A549 (cell line): ENCODE measurements at regions not wholly inside any gene's neighbourhood (a gene's known extent, or its start where the extent isn't known, plus 50 kb on each side); places are given as distances from the start of the nearest gene placed in this dataset.

Experiments
- ATAC-seq, 2 experiments: fragments of 200-7000 bp in 1 of 2; fragments of >200 bp in 1 of 2; cut with Nextera tagmentation in 1 of 2; cut with Tn5 transposase in 1 of 2; 3 replicates each; pipeline versions ENCODE4 v1.8.0 to v1.9.1; 2018 to 2020; ENCODE audit warnings: mild to moderate bottlenecking in 1 of 2, moderate library complexity in 1 of 2
- CTCF ChIA-PET: fragments of 300-600 bp; sonication (Branson Sonifier 250); formaldehyde crosslinking; extraction: SDS; loops from one replicate; lab custom pipeline; 2021; ENCODE audit warnings: antibody characterized with exemption, inconsistent platforms; lab: Yijun Ruan, JAX
- POLR2A ChIA-PET: fragments of 350-600 bp; formaldehyde crosslinking; extraction: SDS; loops from one replicate; lab custom pipeline; 2021; ENCODE audit warnings: antibody characterized with exemption, inconsistent platforms; lab: Yijun Ruan, JAX
- DNase-seq, 2 experiments: peaks; one replicate each; pipeline versions ENCODE4 v3.0.0 to v3.0.0-alpha.2; 2011 to 2016; ENCODE audit warnings: low read depth in 1 of 2, low spot score in 1 of 2
- FAIRE-seq: peaks from 2 replicates; lab custom pipeline; 2011; peaks lifted over from hg19 to GRCh38; lab: Jason Lieb, UNC
- H3K27ac ChIP-seq, 2 experiments: fragments of >200 bp; sonication (Bioruptor Twin); formaldehyde crosslinking; 3 replicates each; pipeline ENCODE4 v1.5.1; 2016 to 2017
- H3K4me1 ChIP-seq: fragments of >200 bp; sonication (Bioruptor Twin); formaldehyde crosslinking; 3 replicates; pipeline ENCODE4 v1.6.1; 2016
- H3K4me2 ChIP-seq: fragments of >200 bp; sonication (Bioruptor Twin); formaldehyde crosslinking; 3 replicates; pipeline ENCODE4 v1.6.1; 2016
- H3K4me3 ChIP-seq: fragments of >200 bp; sonication (Bioruptor Twin); formaldehyde crosslinking; 3 replicates; pipeline ENCODE4 v1.5.1; 2016
- H3K9me3 ChIP-seq: fragments of >200 bp; sonication (Bioruptor Twin); formaldehyde crosslinking; 3 replicates; pipeline ENCODE4 v1.6.1; 2016
- BHLHE40 ChIP-seq: IDR thresholded peaks from 2 replicates; pipeline ENCODE4 v1.6.1; 2012; ENCODE audit warnings: low read depth, low read length, inconsistent platforms
- CHD4 ChIP-seq: fragments of 200-600 bp; sonication (generic); IDR thresholded peaks from 2 replicates; pipeline ENCODE4 v1.6.1; 2016; ENCODE audit warnings: antibody characterized with exemption, mild to moderate bottlenecking, borderline replicate concordance
- EHF ChIP-seq: fragments of 250-450 bp; sonication (Bioruptor Pico); IDR thresholded peaks from 2 replicates; pipeline ENCODE4 v1.5.0; 2020; ENCODE audit warnings: mild to moderate bottlenecking
- EHMT2 ChIP-seq: fragments of 200-600 bp; sonication (generic); IDR thresholded peaks from 2 replicates; pipeline ENCODE4 v1.6.1; 2016; ENCODE audit warnings: antibody characterized with exemption, low read depth, mild to moderate bottlenecking, moderate library complexity
- ESRRA ChIP-seq: fragments of 150-350 bp; IDR thresholded peaks from 2 replicates; pipeline ENCODE4 v1.6.1; 2014; ENCODE audit warnings: mild to moderate bottlenecking, low read length, borderline replicate concordance
- FOSB ChIP-seq: fragments of 250-450 bp; sonication (Bioruptor Pico); IDR thresholded peaks from 2 replicates; pipeline ENCODE4 v1.5.0; 2020; ENCODE audit warnings: mild to moderate bottlenecking, moderate library complexity
- HDAC2 ChIP-seq: fragments of 200-600 bp; sonication (generic); IDR thresholded peaks from 2 replicates; pipeline ENCODE4 v1.6.1; 2016
- HOXA7 ChIP-seq: fragments of 250-450 bp; sonication (Bioruptor Pico); IDR thresholded peaks from 2 replicates; pipeline ENCODE4 v1.5.0; 2020; ENCODE audit warnings: mild to moderate bottlenecking, moderate library complexity
- JUNB ChIP-seq: fragments of >200 bp; sonication (Bioruptor Twin); formaldehyde crosslinking; IDR thresholded peaks from 2 replicates; pipeline ENCODE4 v1.6.1; 2016
- KDM1A ChIP-seq: fragments of 200-600 bp; sonication (generic); IDR thresholded peaks from 2 replicates; pipeline ENCODE4 v1.6.1; 2016; ENCODE audit warnings: low read depth, mild to moderate bottlenecking
- MAFK ChIP-seq: fragments of 450-650 bp; IDR thresholded peaks from 2 replicates; pipeline ENCODE4 v1.6.1; 2014; ENCODE audit not compliant: partially characterized antibody
- MAZ ChIP-seq: fragments of 150-350 bp; IDR thresholded peaks from 2 replicates; pipeline ENCODE4 v1.6.1; 2014; ENCODE audit warnings: antibody characterized with exemption, low read depth, low read length, borderline replicate concordance
- MYC ChIP-seq: IDR thresholded peaks from 2 replicates; pipeline ENCODE4 v1.6.1; 2012; ENCODE audit warnings: mild to moderate bottlenecking, inconsistent platforms, low read length, improper control_type of control experiment, borderline replicate concordance
- NFE2L2 ChIP-seq: fragments of 150-350 bp; conservative IDR thresholded peaks from 2 replicates; pipeline ENCODE4 v1.6.1; 2014; ENCODE audit warnings: low read length
- PHF8 ChIP-seq: fragments of 200-600 bp; sonication (generic); IDR thresholded peaks from 2 replicates; pipeline ENCODE4 v1.6.1; 2016; ENCODE audit warnings: low read depth, mild to moderate bottlenecking, antibody characterized with exemption, moderate library complexity, borderline replicate concordance
- POLR2AphosphoS2 ChIP-seq: conservative IDR thresholded peaks from 2 replicates; pipeline ENCODE4 v1.6.1; 2012; ENCODE audit warnings: low read length, improper control_type of control experiment, inconsistent platforms
- RAD21 ChIP-seq, 2 experiments: fragments of >200 bp in 1 of 2; sonication (Bioruptor Twin) in 1 of 2; formaldehyde crosslinking in 1 of 2; IDR thresholded peaks in 1 of 2; conservative IDR thresholded peaks in 1 of 2; 2 replicates in 1 of 2; 3 replicates in 1 of 2; pipeline ENCODE4 v1.6.1; 2012 to 2018; ENCODE audit warnings: inconsistent platforms in 1 of 2
- RARB ChIP-seq: fragments of 250-450 bp; sonication (Bioruptor Pico); IDR thresholded peaks from 2 replicates; pipeline ENCODE4 v1.8.0; 2021; ENCODE audit warnings: mild to moderate bottlenecking, moderate library complexity
- RCOR1 ChIP-seq: fragments of 150-350 bp; IDR thresholded peaks from 2 replicates; pipeline ENCODE4 v1.6.1; 2014; ENCODE audit warnings: antibody characterized with exemption, low read length, low read depth
- SMC3 ChIP-seq: fragments of >200 bp; sonication (Bioruptor Twin); formaldehyde crosslinking; IDR thresholded peaks from 3 replicates; pipeline ENCODE4 v1.6.1; 2018; ENCODE audit warnings: inconsistent platforms
- TFCP2L1 ChIP-seq: fragments of 250-450 bp; sonication (Bioruptor Pico); IDR thresholded peaks from 2 replicates; pipeline ENCODE4 v1.5.0; 2021; ENCODE audit warnings: mild to moderate bottlenecking
- TP53 ChIP-seq: fragments of 250-450 bp; sonication (Bioruptor Pico); IDR thresholded peaks from 2 replicates; pipeline ENCODE4 v1.5.0; 2021; ENCODE audit warnings: mild to moderate bottlenecking, moderate library complexity
- ZC3H11A ChIP-seq: fragments of 450-650 bp; IDR thresholded peaks from 2 replicates; pipeline ENCODE4 v1.6.1; 2014; ENCODE audit warnings: antibody characterized with exemption, mild to moderate bottlenecking
- ZFP36 ChIP-seq: fragments of 450-650 bp; IDR thresholded peaks from 2 replicates; pipeline ENCODE4 v1.6.1; 2014; ENCODE audit warnings: borderline replicate concordance; ENCODE audit not compliant: partially characterized antibody
- ZNF302 ChIP-seq: fragments of 250-450 bp; sonication (Bioruptor Pico); IDR thresholded peaks from 2 replicates; pipeline ENCODE4 v1.9.0; 2021; ENCODE audit warnings: inconsistent platforms, mild to moderate bottlenecking, moderate library complexity
- ZSCAN20 ChIP-seq: fragments of 250-450 bp; sonication (Bioruptor Pico); IDR thresholded peaks from 2 replicates; pipeline ENCODE4 v1.8.0; 2022; ENCODE audit warnings: mild to moderate bottlenecking, moderate library complexity
- WGBS: methylation state at CpG from one replicate; pipeline ENCODE4 v1.1.6; 2017; ENCODE audit errors: missing lambda C conversion rate; 5-methylcytosine and 5-hydroxymethylcytosine counted together
- TF ChIP-seq, protein P1 (sequence below): fragments of 250-450 bp; sonication (Bioruptor Pico); IDR thresholded peaks from 2 replicates; pipeline ENCODE4 v1.5.0; 2020; ENCODE audit warnings: low read depth, mild to moderate bottlenecking, moderate library complexity
- TF ChIP-seq, protein P2 (sequence below): IDR thresholded peaks from 2 replicates; pipeline ENCODE4 v1.6.1; 2012; ENCODE audit warnings: low read depth, borderline replicate concordance
- TF ChIP-seq, protein P3 (sequence below): fragments of >200 bp; sonication (Bioruptor Twin); formaldehyde crosslinking; IDR thresholded peaks from 3 replicates; pipeline ENCODE4 v1.5.1; 2016
- TF ChIP-seq, protein P4 (sequence below): fragments of 200-600 bp; sonication (generic); IDR thresholded peaks from 2 replicates; pipeline ENCODE4 v1.6.1; 2016; ENCODE audit warnings: antibody characterized with exemption, mild to moderate bottlenecking, moderate library complexity

DNA sequence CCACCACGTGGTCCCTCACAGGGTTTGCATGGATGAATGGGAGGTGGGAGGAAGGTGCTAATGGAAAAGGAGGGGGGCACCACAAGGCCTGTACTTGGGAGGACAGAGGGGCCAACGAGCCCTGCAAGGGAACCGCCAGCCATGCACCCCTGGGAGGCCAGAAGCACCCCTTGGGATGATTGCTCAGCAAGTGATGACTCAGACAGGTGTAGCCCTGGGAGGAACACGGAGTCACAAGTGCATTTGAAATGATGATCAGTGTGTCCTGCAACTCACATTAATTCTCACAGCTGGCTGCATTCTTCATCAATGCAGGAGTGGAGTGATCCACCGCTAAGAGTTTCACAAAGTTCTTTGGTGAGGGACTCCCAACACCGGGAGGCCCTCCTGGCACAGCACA is 82.8 kb upstream of the ZNF254 start:
- Histone ChIP-seq H3K4me1 (no peaks in the 10 kb centered on the region), H3K9me3 (peaks cover 36% of the 10 kb centered on the region), H3K4me3 (no peak overlapping the region), H3K27ac (no peak overlapping the region), H3K4me2 (no peak overlapping the region)
- FAIRE-seq (no peak), ATAC-seq (no peak), DNase-seq (no peak)
- ChIA-PET CTCF (no interaction called here), POLR2A (no interaction called here)
- 16% methylated on average over 6 of the region's 6 CpGs for WGBS
- TF ChIP-seq RAD21 (conservative IDR thresholded peaks at IDR 0.05 in 1 of 2, IDR thresholded peaks at IDR 0.05 in 1 of 2): no peak
- TF ChIP-seq RARB (CRISPR knock-in tag): no peak
- TF ChIP-seq PHF8: no peak
- TF ChIP-seq MAZ: no peak
- no peak for TF ChIP-seq ESRRA
- no peak for TF ChIP-seq ZSCAN20
- TF ChIP-seq, protein P1, sequence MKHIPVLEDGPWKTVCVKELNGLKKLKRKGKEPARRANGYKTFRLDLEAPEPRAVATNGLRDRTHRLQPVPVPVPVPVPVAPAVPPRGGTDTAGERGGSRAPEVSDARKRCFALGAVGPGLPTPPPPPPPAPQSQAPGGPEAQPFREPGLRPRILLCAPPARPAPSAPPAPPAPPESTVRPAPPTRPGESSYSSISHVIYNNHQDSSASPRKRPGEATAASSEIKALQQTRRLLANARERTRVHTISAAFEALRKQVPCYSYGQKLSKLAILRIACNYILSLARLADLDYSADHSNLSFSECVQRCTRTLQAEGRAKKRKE: no peak
- no peak for TF ChIP-seq SMC3
- no peak for TF ChIP-seq FOSB (CRISPR knock-in tag)
- TF ChIP-seq, protein P2, sequence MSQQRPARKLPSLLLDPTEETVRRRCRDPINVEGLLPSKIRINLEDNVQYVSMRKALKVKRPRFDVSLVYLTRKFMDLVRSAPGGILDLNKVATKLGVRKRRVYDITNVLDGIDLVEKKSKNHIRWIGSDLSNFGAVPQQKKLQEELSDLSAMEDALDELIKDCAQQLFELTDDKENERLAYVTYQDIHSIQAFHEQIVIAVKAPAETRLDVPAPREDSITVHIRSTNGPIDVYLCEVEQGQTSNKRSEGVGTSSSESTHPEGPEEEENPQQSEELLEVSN: no peak
- TF ChIP-seq ZFP36: no peak
- TF ChIP-seq EHMT2: no peak
- TF ChIP-seq CHD4: no peak
- TF ChIP-seq MAFK: no peak
- no peak for TF ChIP-seq TP53 (CRISPR knock-in tag)
- TF ChIP-seq TFCP2L1 (CRISPR knock-in tag): no peak

DNA sequence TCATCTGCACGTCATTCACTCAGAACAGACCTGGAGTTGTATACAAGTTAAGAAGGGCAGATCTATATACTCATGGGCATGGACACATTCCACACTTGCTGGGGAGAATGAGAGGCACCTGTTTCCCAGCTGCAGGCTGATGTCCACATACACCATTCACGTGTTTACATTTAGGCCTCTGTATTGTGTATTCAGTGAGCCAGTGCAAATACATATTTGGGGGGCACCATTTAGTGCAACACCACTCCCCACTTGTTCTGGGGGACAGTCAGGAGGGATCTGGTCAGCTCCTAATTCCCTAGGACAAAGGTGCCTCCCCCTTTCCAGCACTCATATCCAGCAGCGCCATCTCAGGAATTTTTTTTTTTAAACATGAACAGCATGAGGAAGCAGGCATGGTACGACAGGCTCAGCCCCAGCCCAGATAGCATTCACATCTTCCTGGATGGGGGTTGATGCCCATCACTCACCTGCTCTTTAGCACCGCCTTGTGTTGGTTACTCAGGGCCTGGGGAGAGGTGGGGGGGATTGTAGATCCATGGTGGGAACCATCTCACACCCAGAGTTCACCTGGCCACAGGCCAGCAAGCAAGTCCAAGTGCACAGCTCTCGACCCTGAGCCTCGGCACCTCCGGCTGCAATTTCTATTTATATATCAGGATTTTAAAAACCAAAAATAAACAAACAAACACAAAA is 56.9 kb upstream of the ZNF254 start:
- Histone ChIP-seq H3K4me2 (no peak overlapping the region), H3K4me1 (peaks cover 5% of the 10 kb centered on the region; the same call in 1 of the 3 replicates), H3K4me3 (no peak overlapping the region), H3K9me3 (peaks cover 16% of the 10 kb centered on the region; the same call in 2 of the 3 replicates), H3K27ac (no peak overlapping the region)
- 64% methylated on average over 8 of the region's 8 CpGs for WGBS
- no peak for FAIRE-seq
- TF ChIP-seq JUNB: no peak
- no peak for TF ChIP-seq POLR2AphosphoS2
- no peak for TF ChIP-seq MYC
- no peak for TF ChIP-seq RCOR1
- no peak for TF ChIP-seq ZNF302 (CRISPR knock-in tag)
- TF ChIP-seq, protein P1: no peak
- no peak for TF ChIP-seq NFE2L2
- no peak for TF ChIP-seq HDAC2
- TF ChIP-seq PHF8: no peak
- TF ChIP-seq KDM1A: no peak
- no peak for TF ChIP-seq HOXA7
- TF ChIP-seq ZC3H11A: no peak
- TF ChIP-seq, protein P3, sequence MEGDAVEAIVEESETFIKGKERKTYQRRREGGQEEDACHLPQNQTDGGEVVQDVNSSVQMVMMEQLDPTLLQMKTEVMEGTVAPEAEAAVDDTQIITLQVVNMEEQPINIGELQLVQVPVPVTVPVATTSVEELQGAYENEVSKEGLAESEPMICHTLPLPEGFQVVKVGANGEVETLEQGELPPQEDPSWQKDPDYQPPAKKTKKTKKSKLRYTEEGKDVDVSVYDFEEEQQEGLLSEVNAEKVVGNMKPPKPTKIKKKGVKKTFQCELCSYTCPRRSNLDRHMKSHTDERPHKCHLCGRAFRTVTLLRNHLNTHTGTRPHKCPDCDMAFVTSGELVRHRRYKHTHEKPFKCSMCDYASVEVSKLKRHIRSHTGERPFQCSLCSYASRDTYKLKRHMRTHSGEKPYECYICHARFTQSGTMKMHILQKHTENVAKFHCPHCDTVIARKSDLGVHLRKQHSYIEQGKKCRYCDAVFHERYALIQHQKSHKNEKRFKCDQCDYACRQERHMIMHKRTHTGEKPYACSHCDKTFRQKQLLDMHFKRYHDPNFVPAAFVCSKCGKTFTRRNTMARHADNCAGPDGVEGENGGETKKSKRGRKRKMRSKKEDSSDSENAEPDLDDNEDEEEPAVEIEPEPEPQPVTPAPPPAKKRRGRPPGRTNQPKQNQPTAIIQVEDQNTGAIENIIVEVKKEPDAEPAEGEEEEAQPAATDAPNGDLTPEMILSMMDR: no peak
- no peak for TF ChIP-seq EHF (CRISPR knock-in tag)
- TF ChIP-seq BHLHE40: no peak
- TF ChIP-seq, protein P4, sequence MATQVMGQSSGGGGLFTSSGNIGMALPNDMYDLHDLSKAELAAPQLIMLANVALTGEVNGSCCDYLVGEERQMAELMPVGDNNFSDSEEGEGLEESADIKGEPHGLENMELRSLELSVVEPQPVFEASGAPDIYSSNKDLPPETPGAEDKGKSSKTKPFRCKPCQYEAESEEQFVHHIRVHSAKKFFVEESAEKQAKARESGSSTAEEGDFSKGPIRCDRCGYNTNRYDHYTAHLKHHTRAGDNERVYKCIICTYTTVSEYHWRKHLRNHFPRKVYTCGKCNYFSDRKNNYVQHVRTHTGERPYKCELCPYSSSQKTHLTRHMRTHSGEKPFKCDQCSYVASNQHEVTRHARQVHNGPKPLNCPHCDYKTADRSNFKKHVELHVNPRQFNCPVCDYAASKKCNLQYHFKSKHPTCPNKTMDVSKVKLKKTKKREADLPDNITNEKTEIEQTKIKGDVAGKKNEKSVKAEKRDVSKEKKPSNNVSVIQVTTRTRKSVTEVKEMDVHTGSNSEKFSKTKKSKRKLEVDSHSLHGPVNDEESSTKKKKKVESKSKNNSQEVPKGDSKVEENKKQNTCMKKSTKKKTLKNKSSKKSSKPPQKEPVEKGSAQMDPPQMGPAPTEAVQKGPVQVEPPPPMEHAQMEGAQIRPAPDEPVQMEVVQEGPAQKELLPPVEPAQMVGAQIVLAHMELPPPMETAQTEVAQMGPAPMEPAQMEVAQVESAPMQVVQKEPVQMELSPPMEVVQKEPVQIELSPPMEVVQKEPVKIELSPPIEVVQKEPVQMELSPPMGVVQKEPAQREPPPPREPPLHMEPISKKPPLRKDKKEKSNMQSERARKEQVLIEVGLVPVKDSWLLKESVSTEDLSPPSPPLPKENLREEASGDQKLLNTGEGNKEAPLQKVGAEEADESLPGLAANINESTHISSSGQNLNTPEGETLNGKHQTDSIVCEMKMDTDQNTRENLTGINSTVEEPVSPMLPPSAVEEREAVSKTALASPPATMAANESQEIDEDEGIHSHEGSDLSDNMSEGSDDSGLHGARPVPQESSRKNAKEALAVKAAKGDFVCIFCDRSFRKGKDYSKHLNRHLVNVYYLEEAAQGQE: no peak
- DNase-seq: no peak
- no peak for ATAC-seq
- ChIA-PET CTCF (no interaction called here), POLR2A (no interaction called here)
